Right hindlimb (tissue), 1 donor: ENCODE measurements at regions not wholly inside any gene's neighbourhood (a gene's known extent, or its start where the extent isn't known, plus 50 kb on each side); places are given as distances from the start of the nearest gene placed in this dataset.
"Not testable (repeated sequence)": the region's sequence is repeated elsewhere in the genome, so short reads cannot be mapped to it uniquely, and the experiment has no call there.

Source experiments
- DNase-seq: peaks from one replicate; pipeline ENCODE4 v3.0.0-alpha.2; 2018

DNA sequence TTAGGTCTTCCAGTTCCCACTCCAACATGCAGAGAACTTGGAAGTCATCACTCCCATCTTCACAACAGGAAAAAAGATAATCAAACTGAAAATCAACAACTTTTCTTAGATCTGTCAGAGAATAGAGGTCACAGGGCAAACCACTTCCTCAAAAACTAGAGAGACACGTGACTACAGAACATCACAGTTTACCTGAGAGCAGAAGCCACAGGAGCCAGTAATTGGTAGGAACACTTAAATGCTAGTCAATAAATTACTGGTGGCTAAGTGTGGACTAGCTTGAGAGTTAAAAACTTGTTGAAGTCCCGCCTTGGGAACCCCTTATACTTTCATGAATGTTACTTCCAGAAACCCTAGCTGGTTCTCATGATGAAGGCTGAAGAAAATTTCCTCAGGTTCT is 81.1 kb downstream of the THSD1 start:
- DNase-seq: not testable (repeated sequence)

DNA sequence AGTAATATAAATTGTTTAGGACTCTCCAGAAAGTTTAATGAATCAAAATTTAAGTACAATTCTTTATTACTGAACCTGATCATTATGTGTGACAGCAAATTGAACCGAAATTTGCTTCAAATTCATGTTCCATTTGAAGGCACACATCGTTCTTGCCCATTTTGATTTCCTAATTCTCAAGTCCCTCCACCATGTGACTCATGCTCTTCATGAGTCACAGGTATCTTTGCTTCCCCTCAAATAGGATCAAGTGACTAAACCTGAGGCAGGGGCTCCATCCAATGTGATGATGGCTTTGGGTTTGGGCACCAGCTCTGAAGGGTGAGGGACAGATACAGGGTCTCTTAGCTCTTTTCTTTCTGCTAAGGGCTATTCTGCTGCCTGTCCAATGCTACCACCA is 86.1 kb downstream of the THSD1 start:
- no peak for DNase-seq

DNA sequence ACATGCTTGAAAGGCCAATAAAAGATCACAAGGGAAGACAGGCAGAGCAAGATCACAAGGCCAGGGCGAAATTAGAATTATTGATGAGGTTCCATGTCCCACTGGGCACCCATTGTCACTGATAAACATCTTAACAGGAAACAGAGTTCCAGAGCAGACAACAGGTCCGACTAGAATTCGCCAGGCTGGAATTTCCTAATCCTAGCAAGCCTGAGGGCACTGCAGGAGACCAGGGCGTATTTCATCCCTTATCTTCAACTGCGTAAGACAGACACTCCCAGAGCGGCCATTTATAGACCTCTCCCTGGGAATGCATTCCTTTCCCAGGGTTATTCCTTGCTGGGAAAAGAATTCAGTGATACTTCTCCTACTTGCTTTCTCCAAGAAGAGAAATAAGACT is 96.1 kb downstream of the THSD1 start:
- DNase-seq: not testable (repeated sequence)

DNA sequence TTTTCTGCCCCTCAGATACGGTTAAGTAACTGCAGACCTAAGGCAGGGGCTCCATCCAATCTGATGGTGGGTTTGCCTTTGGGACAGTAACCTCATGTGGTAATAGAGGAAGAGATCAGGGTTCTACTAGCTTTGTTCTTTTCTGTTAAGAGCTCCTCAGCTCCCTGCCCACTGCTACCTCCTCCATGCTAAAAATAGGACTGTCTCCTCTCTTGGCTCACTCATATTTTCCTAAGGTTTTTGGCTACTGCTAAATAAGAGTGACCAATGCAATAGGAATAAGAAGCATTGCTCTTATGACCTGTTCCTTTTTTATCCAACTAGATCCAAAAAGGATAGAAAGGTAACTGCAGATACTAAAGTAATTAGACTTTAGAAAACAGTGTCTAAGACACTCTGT is 99.6 kb downstream of the THSD1 start:
- DNase-seq: not testable (repeated sequence)

DNA sequence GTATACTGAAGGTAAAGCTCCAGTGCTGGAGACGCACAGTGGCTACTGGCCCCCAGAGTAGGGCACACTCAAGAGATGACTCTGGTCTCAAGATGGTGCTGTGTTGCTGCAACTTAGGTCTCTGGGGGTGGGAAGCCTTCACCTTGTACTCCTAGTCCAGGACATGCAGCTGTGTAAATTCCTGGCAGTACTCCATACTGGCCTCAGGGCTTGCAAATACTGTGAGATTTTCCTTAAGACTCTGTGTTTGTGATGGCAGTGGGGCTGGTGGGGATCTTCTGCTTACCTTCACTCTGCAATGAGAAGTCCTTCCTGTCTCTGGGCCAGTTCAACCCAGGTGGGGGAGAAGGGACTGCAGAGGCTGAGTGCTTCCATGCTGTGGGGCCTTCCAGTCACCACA is 102.9 kb downstream of the THSD1 start:
- not testable (repeated sequence) for DNase-seq

DNA sequence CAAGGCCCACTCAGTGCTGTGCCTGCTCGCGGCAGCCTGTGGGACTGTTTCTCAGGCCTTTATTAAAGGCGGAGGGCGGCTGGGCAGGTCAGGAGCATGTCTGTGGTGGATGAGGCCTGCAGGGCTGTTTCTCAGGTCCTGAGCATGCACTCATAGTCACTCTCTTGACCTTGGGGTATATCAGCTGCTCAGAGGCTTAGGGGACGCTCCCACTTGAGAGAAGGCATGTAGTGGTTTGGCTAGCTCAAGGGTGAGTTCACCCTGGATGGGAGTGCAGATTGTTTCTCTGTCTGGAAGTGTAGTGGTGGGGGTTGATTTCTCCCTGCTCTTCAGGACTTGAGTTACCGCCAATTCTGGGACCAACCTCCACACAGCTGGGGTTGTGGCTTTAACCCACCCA is 103.3 kb downstream of the THSD1 start:
- DNase-seq: not testable (repeated sequence)

DNA sequence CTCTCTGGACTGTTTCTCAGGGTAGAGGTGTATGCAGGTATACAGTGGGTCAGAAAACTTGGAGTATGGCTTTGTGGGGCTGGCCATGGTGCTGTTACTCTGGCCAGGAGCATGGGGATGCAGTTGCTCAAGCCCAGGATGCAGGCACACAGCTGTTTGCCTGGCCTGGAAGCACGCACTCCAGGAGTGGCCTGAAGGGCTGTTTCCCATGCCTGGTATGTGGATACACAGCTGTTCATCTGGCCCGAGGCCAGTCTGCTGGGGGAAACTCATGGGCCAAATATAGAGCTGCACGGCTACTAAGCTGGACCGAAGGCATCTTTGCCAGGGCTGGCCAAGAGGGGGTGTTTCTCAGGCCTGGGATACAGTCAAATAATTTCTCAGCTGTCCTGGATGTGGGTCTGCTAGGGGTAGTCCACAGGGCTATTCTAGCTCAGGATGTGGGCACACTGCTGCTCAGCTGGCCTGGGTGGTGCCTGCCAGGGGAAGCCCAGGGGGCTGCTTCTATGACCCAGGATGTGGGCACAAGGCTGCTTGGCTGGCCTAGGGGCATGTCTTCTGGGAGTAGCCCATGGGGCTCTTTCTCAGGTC is 104.1 kb downstream of the THSD1 start:
- peak; percentile 25 for DNase-seq

DNA sequence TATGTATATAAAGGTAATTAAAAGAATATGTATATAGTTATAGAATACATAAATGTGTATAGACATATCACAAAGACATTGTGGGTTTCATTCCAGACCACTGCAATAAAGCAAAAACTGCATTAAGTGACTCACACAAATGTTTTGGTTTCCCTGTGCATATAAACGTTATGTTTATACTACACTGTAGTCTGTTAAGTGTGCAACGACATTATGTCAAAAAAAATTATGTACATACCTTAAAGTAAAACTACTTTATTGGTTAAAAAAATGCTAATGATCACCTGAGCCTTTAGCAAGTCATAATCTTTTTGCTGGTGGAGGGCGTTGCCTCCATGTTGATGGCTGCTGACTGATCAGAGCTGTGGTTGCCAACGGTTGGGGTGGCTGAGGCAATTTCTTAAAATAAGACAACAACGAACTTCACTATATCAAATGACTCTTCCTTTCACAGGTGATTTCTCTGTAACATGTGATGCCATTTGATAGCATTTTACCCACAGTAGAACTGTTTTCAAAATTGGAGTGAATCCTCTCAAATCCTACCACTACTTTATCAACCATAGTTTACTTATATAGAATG is 107.8 kb downstream of the THSD1 start:
- DNase-seq: not testable (repeated sequence)

DNA sequence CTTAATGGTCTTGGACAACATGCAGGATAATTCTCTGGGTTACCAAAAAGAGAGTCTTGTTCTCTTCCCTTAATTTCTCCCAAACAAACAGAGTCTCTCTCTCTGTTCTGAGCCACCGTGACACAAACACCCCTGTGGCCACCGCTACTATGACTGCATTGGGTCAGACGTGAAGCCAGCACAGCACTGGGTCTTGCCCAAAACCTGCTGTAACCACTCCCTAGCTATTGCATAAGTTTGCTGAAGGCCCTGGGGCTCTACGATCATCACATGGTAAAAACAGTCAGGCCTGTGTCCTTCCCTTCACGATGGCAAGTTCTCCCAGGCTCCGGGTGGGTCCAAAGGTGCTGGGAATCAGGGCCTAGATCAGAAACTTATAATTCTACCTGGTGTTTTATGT is 117.1 kb downstream of the THSD1 start:
- DNase-seq: not testable (repeated sequence)

DNA sequence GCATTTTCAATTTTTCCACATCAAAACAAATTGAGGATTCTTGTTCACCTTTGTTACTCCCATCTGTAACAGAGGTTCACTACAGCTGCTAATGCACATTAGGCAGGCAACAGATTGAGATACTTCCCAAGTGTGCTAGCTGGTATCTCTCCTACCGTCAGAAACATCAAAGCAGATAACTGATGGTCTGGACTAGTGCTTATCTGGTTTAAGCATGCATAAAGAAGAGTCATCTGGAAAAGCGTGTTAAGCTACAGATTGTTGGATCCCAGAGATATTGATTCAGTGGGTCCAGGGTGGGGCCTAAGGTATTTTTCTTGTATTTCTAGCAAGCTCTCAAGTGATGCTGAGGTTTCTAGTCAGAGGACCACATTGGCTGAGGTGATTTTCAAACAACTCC is 122.0 kb upstream of the NEK3 start:
- not testable (repeated sequence) for DNase-seq

DNA sequence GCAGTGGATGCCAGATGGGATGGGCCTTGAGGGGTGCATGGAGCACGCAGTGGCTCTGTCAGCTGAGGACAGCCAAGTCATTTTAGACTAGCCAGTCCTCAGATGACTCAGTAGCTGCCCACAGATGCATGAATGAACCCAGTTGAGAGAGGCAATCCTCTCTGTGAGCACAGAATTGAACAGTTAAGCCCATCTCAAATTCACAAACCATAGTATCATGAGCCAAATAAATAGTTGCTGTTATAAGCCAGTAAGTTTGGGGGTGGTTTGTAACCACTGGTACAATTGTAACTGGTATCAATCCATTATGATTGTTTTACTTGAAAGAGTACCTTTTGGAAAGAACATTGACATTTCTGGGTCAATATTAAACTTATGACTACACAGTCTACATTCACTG is 120.0 kb upstream of the NEK3 start:
- DNase-seq: not testable (repeated sequence)

DNA sequence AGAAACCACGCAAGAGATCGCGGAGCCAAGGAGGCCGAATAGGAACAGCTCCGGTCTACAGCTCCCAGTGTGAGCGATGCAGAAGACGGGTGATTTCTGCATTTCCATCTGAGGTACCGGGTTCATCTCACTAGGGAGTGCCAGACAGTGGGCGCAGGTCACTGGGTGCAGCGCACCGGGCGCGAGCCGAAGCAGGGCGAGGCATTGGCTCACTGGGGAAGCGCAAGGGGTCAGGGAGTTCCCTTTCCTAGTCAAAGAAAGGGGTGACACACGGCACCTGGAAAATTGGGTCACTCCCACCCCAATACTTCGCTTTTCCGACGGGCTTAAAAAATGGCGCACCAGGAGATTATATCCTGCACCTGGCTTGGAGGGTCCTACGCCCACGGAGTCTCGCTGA is 94.9 kb upstream of the NEK3 start:
- DNase-seq: not testable (repeated sequence)

DNA sequence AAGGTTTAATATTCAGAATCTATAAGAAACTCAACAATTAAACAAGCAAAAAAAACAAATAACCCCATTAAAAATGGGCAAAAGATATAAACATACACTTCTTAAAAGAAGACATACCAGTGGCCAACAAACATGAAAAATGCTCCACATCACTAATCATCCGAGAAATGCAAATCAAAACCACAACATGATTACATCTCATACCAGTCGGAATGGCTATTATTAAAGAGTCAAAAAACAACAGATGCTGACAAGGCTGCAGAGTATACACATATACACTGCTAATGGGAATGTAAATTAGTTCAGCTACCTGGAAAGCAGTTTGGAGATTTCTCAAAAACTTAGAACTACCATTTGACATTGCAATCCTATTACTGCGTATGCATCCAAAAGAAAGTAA is 81.4 kb upstream of the NEK3 start:
- not testable (repeated sequence) for DNase-seq

DNA sequence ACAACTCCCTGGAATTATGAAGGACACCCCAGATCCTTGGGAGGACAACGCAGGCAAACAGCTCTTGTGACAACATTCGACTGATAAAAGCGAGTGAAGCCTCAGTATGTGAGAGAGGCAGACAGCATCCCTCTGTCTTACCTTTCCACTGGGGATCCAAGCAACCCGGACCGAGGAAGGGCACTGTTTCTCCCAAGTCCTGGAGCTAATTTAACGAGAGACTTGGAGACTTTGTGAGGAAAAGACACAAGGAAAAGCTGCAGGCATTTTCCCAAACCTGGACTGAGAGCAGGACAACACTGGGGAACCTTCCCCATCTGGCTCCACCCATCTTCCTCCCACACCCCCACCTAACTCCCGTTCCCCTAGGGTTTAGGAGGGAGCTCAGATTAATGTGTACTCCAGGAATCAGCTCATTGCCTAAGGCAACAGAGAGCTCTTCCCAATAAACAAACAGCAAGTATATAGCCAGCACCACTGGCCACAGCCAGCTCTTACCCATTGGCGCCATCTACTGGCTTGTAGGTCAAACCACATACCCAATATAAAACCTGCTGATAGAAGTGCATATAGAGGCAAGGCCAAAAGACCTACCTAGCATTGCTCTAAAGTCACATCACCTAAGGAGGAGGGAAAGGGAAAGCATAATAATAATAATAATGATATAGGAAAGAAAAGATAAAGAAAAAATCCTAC is 76.7 kb upstream of the NEK3 start:
- DNase-seq: peak; percentile 54

DNA sequence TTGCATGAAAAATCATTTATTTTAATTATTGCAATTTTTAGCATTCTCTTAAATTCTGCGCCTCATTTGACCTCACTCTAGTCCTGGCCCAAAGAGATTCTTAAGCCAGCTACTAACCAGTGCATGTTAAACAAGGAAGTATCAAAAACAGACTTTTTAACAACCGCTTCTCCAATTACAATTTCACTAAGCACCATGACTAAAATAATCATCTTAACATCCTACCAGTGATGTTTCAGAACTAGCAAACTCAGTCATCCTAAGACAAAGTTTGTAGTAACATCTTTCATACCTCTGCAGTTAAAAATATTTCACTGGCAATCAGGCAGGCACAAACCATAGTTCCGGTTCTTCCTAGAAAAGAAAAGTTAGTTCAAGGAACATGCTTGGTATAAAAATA is 75.5 kb upstream of the NEK3 start:
- DNase-seq: not testable (repeated sequence)

DNA sequence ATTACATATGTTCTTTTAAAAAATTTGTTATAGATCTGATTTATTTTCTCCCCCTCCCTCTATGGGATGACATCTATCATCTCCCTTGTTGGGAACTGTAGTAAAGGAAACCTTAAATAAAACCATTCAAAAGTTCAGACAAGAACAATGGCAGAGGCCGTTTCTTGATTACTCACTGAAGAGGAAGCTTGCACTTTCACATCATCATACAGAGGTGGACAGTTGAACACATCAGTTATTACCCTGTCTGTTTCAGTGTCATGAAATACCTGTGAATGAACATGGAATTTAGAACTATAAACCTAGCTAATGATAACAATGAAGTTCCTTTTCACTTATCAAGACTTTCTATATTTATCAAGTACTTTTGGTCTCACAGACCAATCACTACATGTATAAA is 63.7 kb upstream of the NEK3 start:
- DNase-seq: not testable (repeated sequence)

DNA sequence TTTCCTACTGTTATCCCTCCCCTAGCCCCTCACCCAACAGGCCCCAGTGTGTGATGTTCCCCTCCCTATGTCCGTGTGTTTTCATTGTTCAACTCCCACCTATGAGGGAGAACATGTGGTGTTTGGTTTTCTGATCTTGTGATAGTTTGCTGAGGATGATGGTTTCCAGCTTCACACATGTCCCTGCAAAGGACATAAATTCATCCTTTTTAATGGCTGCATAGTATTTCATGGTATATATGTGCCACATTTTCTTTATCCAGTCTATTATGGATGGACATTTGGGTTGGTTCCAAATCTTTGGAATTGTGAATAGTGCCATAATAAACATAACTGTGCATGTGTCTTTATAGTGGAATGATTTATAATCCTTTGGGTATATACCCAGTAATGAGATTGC is 54.5 kb upstream of the NEK3 start:
- DNase-seq: not testable (repeated sequence)

DNA sequence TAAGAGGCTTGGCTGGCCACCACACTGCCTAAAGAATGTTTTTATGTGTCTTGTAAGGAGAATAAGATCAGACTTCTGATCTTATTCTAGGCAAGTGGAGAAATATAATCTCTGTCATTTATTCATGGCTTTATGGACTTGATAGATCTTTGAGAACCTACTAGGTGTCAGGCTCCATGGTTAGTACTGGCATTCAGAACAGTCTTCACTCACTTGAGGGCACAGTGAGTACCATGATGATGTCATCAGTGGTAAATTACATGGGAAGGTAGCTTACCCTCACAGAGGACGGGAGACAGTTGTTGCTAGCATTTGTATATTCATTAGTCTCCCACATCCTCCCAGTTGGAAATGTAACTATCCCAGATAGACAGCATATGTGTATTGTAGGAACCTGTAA is 53.5 kb upstream of the NEK3 start:
- DNase-seq: not testable (repeated sequence)

DNA sequence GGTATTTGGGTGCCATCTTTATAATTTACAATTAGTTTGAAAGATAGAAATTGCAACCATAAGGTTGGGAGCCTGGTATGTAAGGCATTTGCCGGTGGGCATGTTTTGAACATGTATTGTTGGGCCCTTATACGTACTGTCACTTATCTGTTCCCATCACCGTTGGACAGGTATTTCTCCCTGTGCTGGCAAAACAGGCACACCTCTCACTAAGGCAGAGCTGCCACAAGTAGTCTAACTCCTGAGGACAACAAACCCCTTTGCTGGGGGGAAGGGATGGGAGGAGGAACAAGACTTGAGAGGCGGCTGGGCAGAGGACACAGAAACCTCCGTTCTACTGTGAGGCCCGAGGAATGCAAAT is 52.0 kb upstream of the NEK3 start:
- DNase-seq: not testable (repeated sequence)

DNA sequence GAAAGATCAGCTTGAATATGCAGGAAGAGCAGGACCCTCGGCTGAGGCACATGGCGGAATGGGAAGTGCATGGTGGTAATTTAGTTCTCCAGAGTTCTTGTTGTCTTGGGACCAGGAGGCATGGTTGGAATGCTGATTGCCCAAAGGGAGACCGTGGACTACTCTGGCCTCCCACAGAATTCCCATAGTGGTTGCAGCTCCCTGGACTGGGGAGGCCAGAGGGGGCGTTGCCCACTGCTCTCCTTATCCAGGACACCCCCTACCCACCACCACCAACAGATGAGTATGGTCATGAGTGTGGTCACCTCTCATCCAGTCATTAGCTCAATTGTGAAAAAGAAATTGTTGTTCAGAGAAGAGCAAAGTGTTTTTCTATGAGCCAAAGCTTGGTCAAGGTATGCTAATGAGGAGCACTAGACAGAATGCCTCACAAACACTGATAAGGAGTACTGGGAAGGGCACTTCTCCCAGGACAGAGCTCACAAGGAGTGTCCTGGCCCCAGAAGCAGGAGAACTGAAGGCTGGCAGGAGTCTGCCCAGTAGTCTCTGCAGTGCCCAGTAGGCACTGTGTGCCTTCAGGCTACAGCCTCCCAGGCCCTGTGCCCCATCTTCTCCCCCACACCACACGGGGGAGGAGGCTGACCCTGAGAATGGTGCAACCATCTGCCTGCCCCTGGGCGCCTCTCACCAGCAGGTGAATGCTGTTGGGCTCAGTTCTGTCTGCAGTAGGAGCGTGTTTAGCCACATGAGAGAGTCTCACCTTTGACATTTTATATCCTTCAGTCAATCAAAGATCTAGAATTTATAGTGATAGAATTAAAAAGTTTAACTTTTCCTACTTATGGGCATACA is 51.4 kb upstream of the NEK3 start:
- DNase-seq: not testable (repeated sequence)
